Tibial nerve (tissue), 4 donors: ENCODE measurements at regions not wholly inside any gene's neighbourhood (a gene's known extent, or its start where the extent isn't known, plus 50 kb on each side); places are given as distances from the start of the nearest gene placed in this dataset.

Experiments
- DNase-seq, 2 donors: peaks; one replicate each; pipeline ENCODE4 v3.0.0-alpha.2; 2019; ENCODE audit warnings: low spot score in 2 of 2
- H3K27ac ChIP-seq, 4 donors: fragments of 200-600 bp; sonication (generic) in 3 of 4; one replicate each; pipeline ENCODE4 v1.5.1; 2017 to 2019; ENCODE audit warnings: mild to moderate bottlenecking in 1 of 4
- H3K27me3 ChIP-seq, 2 donors: fragments of 200-600 bp; sonication (generic) in 1 of 2; one replicate each; pipeline versions ENCODE4 v1.5.1 to v1.6.0; 2017 to 2019
- H3K36me3 ChIP-seq, 3 donors: fragments of 200-600 bp; sonication (generic); one replicate each; pipeline ENCODE4 v1.5.1; 2018 to 2019
- H3K4me1 ChIP-seq, 4 donors: fragments of 200-600 bp; sonication (generic) in 3 of 4; one replicate each; pipeline ENCODE4 v1.5.1; 2017 to 2019
- H3K4me3 ChIP-seq, 4 donors: fragments of 200-600 bp; sonication (generic) in 3 of 4; one replicate each; pipeline ENCODE4 v1.5.1; 2017 to 2019; ENCODE audit warnings: mild to moderate bottlenecking in 1 of 4, moderate library complexity in 1 of 4
- H3K9me3 ChIP-seq, 4 donors: fragments of 200-600 bp; sonication (generic) in 3 of 4; one replicate each; pipeline ENCODE4 v1.5.1; 2017 to 2019
- EP300 ChIP-seq, 2 donors: sonication (generic); formaldehyde crosslinking; IDR thresholded peaks; one replicate each; pipeline ENCODE4 v1.6.1; 2017; ENCODE audit warnings: antibody characterized with exemption in 2 of 2, mild to moderate bottlenecking in 1 of 2
- POLR2A ChIP-seq, 2 donors: fragments of 450-650 bp; IDR thresholded peaks; one replicate each; pipeline ENCODE4 v1.6.1; 2017; ENCODE audit warnings: antibody characterized with exemption in 2 of 2, mild to moderate bottlenecking in 2 of 2, moderate library complexity in 2 of 2
- WGBS, 2 donors: methylation state at CpG; one replicate each; pipeline ENCODE4 v1.1.5; 2018; 5-methylcytosine and 5-hydroxymethylcytosine counted together
- TF ChIP-seq, protein P1 (sequence below), 5 experiments: fragments of 200-600 bp in 3 of 5; fragments of 450-650 bp in 2 of 5; sonication (generic) in 3 of 5; IDR thresholded peaks; one replicate each; pipeline ENCODE4 v1.5.1; 2016 to 2019; ENCODE audit warnings: antibody characterized with exemption in 5 of 5, mild to moderate bottlenecking in 3 of 5, moderate library complexity in 2 of 5

- H3K27me3 ChIP-seq, result no peaks in the 10 kb centered on the region
- peaks cover 0 to 8% (median 0%) of the 10 kb centered on the region in 4 donors for H3K9me3 ChIP-seq
- H3K27ac ChIP-seq, result no peak overlapping the region
- DNase-seq, result no peak
- no peak overlapping the region for H3K4me3 ChIP-seq
- H3K4me1 ChIP-seq, result no peaks in the 10 kb centered on the region
- 74 to 77% methylated on average over 5 of the region's 5 CpGs for WGBS, 2 donors
- H3K36me3 ChIP-seq, result no peaks in the 10 kb centered on the region
- TF ChIP-seq POLR2A (IDR thresholded peaks at IDR 0.05) (no peak), EP300 (IDR thresholded peaks at IDR 0.05) (no peak)
- TF ChIP-seq, protein P1, sequence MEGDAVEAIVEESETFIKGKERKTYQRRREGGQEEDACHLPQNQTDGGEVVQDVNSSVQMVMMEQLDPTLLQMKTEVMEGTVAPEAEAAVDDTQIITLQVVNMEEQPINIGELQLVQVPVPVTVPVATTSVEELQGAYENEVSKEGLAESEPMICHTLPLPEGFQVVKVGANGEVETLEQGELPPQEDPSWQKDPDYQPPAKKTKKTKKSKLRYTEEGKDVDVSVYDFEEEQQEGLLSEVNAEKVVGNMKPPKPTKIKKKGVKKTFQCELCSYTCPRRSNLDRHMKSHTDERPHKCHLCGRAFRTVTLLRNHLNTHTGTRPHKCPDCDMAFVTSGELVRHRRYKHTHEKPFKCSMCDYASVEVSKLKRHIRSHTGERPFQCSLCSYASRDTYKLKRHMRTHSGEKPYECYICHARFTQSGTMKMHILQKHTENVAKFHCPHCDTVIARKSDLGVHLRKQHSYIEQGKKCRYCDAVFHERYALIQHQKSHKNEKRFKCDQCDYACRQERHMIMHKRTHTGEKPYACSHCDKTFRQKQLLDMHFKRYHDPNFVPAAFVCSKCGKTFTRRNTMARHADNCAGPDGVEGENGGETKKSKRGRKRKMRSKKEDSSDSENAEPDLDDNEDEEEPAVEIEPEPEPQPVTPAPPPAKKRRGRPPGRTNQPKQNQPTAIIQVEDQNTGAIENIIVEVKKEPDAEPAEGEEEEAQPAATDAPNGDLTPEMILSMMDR (IDR thresholded peaks at IDR 0.05), result no peak
Observed at GRCh38 chr2:146867477-146867986, 977.3 kb upstream of the ACVR2A start.

DNA sequence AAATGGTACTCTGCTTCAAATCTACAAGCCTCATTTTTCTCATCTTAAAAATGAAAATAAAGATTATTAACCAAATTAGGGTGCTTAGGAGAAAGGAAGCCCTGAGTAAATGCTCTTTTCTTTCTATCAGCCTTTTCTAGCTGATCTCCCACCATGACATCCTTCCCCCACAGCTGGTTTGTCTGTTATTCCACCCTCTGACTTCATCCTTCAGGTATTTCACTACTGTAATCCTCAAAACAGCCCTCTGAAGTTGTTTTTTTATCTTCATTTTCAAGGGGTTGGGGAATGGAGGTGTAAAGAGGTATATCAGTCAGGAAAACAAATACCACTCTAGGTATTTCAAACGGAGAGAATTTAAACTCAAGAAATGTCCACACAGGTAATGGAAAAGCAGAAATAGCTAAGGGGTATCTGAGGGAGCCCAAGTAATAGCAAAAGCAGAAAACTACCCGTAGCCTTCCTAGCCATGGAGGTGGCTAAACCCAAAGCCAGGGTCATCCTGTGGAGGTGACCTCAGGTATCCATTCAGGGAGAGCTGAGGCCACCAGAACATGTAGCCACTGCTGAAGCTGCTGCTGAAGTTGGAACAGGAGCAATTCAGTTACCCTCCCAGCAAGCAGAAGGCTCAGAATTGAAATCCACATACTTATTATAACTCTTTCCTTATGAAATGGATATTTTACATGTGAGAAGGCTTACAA lies 990.9 kb upstream of the ACVR2A start:
- TF ChIP-seq, protein P1 (IDR thresholded peaks at IDR 0.05), result no peak
- no peak for TF ChIP-seq POLR2A (IDR thresholded peaks at IDR 0.05)
- no peak for TF ChIP-seq EP300 (IDR thresholded peaks at IDR 0.05)
- no peak for DNase-seq
- Histone ChIP-seq H3K9me3 (no peaks in the 10 kb centered on the region), H3K27me3 (no peaks in the 10 kb centered on the region), H3K36me3 (no peaks in the 10 kb centered on the region), H3K4me1 (no peaks in the 10 kb centered on the region), H3K4me3 (no peak overlapping the region), H3K27ac (no peak overlapping the region)
- WGBS, 2 donors, result 78 to 82% methylated on average over 2 of the region's 2 CpGs

GRCh38 chr2:146852661-146853060 lies 992.2 kb upstream of the ACVR2A start:
- no peaks in the 10 kb centered on the region for H3K9me3 ChIP-seq
- no peak overlapping the region for H3K4me3 ChIP-seq
- 71 to 84% methylated on average over 1 of the region's 1 CpG for WGBS, 2 donors
- H3K4me1 ChIP-seq, result no peaks in the 10 kb centered on the region
- no peaks in the 10 kb centered on the region for H3K27me3 ChIP-seq
- TF ChIP-seq POLR2A (IDR thresholded peaks at IDR 0.05) (no peak), EP300 (IDR thresholded peaks at IDR 0.05) (no peak)
- TF ChIP-seq, protein P1 (IDR thresholded peaks at IDR 0.05), result no peak
- H3K36me3 ChIP-seq, result no peaks in the 10 kb centered on the region
- DNase-seq, result no peak
- H3K27ac ChIP-seq, result no peak overlapping the region

DNA sequence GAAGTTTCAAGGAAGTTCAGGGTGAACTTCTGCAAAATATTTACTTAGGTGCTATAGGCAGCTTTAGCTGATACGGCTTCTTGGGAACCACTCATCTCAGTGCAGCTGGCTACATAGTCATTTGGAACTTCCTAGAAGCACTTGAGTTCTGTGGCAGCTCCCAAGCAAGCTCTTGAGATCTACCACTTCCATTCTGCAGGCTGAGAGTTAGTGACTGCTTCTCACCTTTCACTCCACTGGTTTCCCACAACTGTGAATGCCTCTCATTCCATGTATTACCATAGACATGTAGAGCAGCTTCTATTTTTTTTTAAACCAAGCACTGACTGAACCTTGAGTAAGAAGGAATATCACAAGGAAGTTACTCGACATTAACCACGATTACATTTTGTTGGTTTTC lies 994.1 kb upstream of the ACVR2A start:
- no peak for DNase-seq
- H3K27me3 ChIP-seq, result no peaks in the 10 kb centered on the region
- H3K9me3 ChIP-seq, result no peaks in the 10 kb centered on the region
- no peaks in the 10 kb centered on the region for H3K4me1 ChIP-seq
- H3K27ac ChIP-seq, result no peak overlapping the region
- 91 to 93% methylated on average over 3 of the region's 3 CpGs for WGBS, 2 donors
- H3K4me3 ChIP-seq, result no peak overlapping the region
- no peak for TF ChIP-seq EP300 (IDR thresholded peaks at IDR 0.05)
- no peak for TF ChIP-seq POLR2A (IDR thresholded peaks at IDR 0.05)
- TF ChIP-seq, protein P1 (IDR thresholded peaks at IDR 0.05), result no peak
- H3K36me3 ChIP-seq, result no peaks in the 10 kb centered on the region

DNA sequence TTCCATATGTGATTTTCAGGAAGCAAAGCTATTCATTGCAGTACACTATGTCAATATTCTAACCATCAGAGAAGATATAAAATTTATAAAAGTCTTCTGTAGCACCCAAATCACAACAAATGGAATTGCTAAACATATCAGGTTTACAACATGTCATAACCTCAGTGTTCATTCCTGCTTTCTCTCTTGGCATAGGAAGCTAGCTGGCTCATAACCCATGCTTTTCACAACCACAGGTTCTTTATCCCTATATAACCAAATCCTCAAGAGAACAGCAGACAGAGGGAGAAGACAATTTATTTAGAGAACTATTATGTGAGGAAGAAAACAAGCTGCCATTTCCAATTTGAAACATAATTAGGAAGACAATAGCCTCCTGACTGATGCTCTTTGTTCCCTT lies 997.0 kb upstream of the ACVR2A start:
- Histone ChIP-seq H3K9me3 (no peaks in the 10 kb centered on the region), H3K27ac (no peak overlapping the region), H3K36me3 (no peaks in the 10 kb centered on the region), H3K4me3 (no peak overlapping the region), H3K4me1 (no peaks in the 10 kb centered on the region), H3K27me3 (no peaks in the 10 kb centered on the region)
- TF ChIP-seq EP300 (IDR thresholded peaks at IDR 0.05) (no peak), POLR2A (IDR thresholded peaks at IDR 0.05) (no peak)
- TF ChIP-seq, protein P1 (IDR thresholded peaks at IDR 0.05), result no peak
- no peak for DNase-seq
